ENCODE measurements at regions not wholly inside any gene's neighbourhood (a gene's known extent, or its start where the extent isn't known, plus 50 kb on each side); places are given as distances from the start of the nearest gene placed in this dataset.

DNA sequence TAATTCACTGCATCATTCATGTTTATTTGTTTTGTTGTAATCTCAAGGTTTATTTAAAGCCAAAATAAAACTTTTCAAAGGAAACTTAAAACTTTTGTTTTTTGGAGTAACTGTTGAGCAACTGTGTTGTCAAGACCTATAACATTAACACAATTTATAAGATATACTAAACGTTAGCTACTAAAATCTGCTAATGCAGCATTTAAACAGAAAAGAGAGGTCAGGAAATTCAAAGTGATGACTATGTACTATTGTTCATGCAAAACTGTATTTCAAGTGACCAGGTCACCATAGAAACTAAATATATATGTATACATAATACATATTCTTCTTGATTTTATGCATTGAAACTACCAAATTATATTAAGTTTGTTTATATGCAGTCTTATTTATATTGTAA, 1740.9 kb downstream of the EFNA5 start:
- H3K27ac ChIP-seq (ENCODE audit: extremely low read depth, low read depth, low read length), result no peak overlapping the region
- no peak overlapping the region for H3K4me3 ChIP-seq (ENCODE audit: low read depth, low read length)
- POLR2A ChIA-PET, result no interaction called here
- CTCF ChIA-PET, result no interaction called here
- H3K9me3 ChIP-seq (ENCODE audit: control insufficient read depth, insufficient read depth, low read depth, low read length), result no peaks in the 10 kb centered on the region
- no peaks in the 10 kb centered on the region for H3K4me1 ChIP-seq (ENCODE audit: control insufficient read depth, insufficient read depth, low read length)
- no peaks in the 10 kb centered on the region for H3K36me3 ChIP-seq (ENCODE audit: control insufficient read depth in 2 of 2, insufficient read depth in 1 of 2, low read length in 2 of 2)
- TF ChIP-seq ZNF211 (tag by site-specific recombination; IDR thresholded peaks at IDR 0.05; ENCODE audit: low read depth), result no peak
- TF ChIP-seq ZNF426 (tag by site-specific recombination; IDR thresholded peaks at IDR 0.05), result no peak
- no peak for TF ChIP-seq ZSCAN4 (tag by site-specific recombination; IDR thresholded peaks at IDR 0.05)
- TF ChIP-seq ZNF138 (tag by site-specific recombination; IDR thresholded peaks at IDR 0.05; ENCODE audit: borderline replicate concordance), result no peak

- ChIA-PET POLR2A (no interaction called here), CTCF (no interaction called here)
- Histone ChIP-seq H3K4me1 (ENCODE audit: control insufficient read depth, insufficient read depth, low read length) (no peaks in the 10 kb centered on the region), H3K9me3 (ENCODE audit: control insufficient read depth, insufficient read depth, low read depth, low read length) (no peaks in the 10 kb centered on the region), H3K36me3 (ENCODE audit: control insufficient read depth in 2 of 2, insufficient read depth in 1 of 2, low read length in 2 of 2) (no peaks in the 10 kb centered on the region), H3K27ac (ENCODE audit: extremely low read depth, low read depth, low read length) (no peak overlapping the region), H3K4me3 (ENCODE audit: low read depth, low read length) (no peak overlapping the region)
- TF ChIP-seq ZNF791 (tag by site-specific recombination; IDR thresholded peaks at IDR 0.05) (no peak), MYNN (tag by site-specific recombination; IDR thresholded peaks at IDR 0.05; ENCODE audit: borderline replicate concordance) (no peak), ZNF830 (tag by site-specific recombination; IDR thresholded peaks at IDR 0.05; ENCODE audit: low read depth) (no peak), ZNF155 (tag by site-specific recombination; IDR thresholded peaks at IDR 0.05) (no peak), ZBTB7A (tag by site-specific recombination; IDR thresholded peaks at IDR 0.05; ENCODE audit: low read depth) (no peak), ATF2 (tag by site-specific recombination; IDR thresholded peaks at IDR 0.05; ENCODE audit: low read depth) (no peak)
- TF ChIP-seq, protein P1, sequence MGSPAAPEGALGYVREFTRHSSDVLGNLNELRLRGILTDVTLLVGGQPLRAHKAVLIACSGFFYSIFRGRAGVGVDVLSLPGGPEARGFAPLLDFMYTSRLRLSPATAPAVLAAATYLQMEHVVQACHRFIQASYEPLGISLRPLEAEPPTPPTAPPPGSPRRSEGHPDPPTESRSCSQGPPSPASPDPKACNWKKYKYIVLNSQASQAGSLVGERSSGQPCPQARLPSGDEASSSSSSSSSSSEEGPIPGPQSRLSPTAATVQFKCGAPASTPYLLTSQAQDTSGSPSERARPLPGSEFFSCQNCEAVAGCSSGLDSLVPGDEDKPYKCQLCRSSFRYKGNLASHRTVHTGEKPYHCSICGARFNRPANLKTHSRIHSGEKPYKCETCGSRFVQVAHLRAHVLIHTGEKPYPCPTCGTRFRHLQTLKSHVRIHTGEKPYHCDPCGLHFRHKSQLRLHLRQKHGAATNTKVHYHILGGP (tag by site-specific recombination; IDR thresholded peaks at IDR 0.05), result no peak
Measured at GRCh38 chr5:105924366-105924765, 1746.4 kb downstream of the EFNA5 start.

DNA sequence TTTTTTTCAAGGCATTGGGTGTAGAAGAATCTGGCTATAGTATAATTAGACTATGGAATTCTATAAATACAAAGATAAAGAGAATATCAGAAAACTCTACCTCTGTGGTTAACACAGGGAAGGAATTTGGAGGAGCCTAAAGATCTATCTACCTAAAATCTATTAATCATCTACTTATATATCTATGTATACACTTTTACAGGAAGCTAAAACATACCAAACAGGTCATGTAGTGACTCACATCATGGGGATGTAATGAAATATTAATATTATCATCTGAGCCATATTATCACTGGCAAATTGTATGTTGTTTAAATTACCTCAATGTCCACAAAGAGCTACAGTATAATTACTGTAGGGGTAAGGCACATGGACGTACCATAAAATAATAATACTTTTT, 1748.2 kb downstream of the EFNA5 start:
- H3K27ac ChIP-seq (ENCODE audit: extremely low read depth, low read depth, low read length), result no peak overlapping the region
- POLR2A ChIA-PET, result no interaction called here
- no peaks in the 10 kb centered on the region for H3K36me3 ChIP-seq (ENCODE audit: control insufficient read depth in 2 of 2, insufficient read depth in 1 of 2, low read length in 2 of 2)
- no peaks in the 10 kb centered on the region for H3K9me3 ChIP-seq (ENCODE audit: control insufficient read depth, insufficient read depth, low read depth, low read length)
- TF ChIP-seq SETDB1 (IDR thresholded peaks at IDR 0.05; ENCODE audit: insufficient read length, low read length), result no peak
- no peak for TF ChIP-seq ZNF155 (tag by site-specific recombination; IDR thresholded peaks at IDR 0.05)
- TF ChIP-seq ZNF24 (tag by site-specific recombination; IDR thresholded peaks at IDR 0.05), result no peak
- no peak for TF ChIP-seq ZNF48 (tag by site-specific recombination; IDR thresholded peaks at IDR 0.05)
- TF ChIP-seq GLI4 (tag by site-specific recombination; IDR thresholded peaks at IDR 0.05), result no peak
- no peak for TF ChIP-seq OSR2 (tag by site-specific recombination; IDR thresholded peaks at IDR 0.05)
- TF ChIP-seq HOXA7 (CRISPR knock-in tag; IDR thresholded peaks at IDR 0.05; ENCODE audit: borderline replicate concordance), result no peak
- TF ChIP-seq ZNF701 (tag by site-specific recombination; IDR thresholded peaks at IDR 0.05), result no peak
- TF ChIP-seq ZNF561 (tag by site-specific recombination; IDR thresholded peaks at IDR 0.05; ENCODE audit: borderline replicate concordance), result no peak
- TF ChIP-seq, protein P2, sequence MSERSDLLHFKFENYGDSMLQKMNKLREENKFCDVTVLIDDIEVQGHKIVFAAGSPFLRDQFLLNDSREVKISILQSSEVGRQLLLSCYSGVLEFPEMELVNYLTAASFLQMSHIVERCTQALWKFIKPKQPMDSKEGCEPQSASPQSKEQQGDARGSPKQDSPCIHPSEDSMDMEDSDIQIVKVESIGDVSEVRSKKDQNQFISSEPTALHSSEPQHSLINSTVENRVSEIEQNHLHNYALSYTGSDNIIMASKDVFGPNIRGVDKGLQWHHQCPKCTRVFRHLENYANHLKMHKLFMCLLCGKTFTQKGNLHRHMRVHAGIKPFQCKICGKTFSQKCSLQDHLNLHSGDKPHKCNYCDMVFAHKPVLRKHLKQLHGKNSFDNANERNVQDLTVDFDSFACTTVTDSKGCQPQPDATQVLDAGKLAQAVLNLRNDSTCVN (tag by site-specific recombination; optimal IDR thresholded peaks at IDR 0.05), result no peak
- TF ChIP-seq ZNF555 (tag by site-specific recombination; conservative IDR thresholded peaks at IDR 0.05), result no peak
- CTCF ChIA-PET, result interaction anchor here (1.0 kb wide), 1 partner anchor 15 kb away, joined by 4 read pairs; no protein-coding TSS in a partner anchor
- H3K4me3 ChIP-seq (ENCODE audit: low read depth, low read length), result no peak overlapping the region
- no peaks in the 10 kb centered on the region for H3K4me1 ChIP-seq (ENCODE audit: control insufficient read depth, insufficient read depth, low read length)

Measured in HEK293 (cell line).